A673 (cell line): ENCODE measurements at regions not wholly inside any gene's neighbourhood (a gene's known extent, or its start where the extent isn't known, plus 50 kb on each side); places are given as distances from the start of the nearest gene placed in this dataset.

Source experiments
- BruUV-seq: library from RNA; stranded (reverse); fragments of 400-500 nt; replicated peaks from 2 replicates; lab custom pipeline; 2021; lab: Mats Ljungman, UMichigan
- CTCF ChIA-PET: fragments of 300-600 bp; sonication (Branson Sonifier 250); formaldehyde crosslinking; loops from one replicate; lab custom pipeline; 2022; ENCODE audit warnings: antibody characterized with exemption; lab: Charles Lee
- POLR2A ChIA-PET: fragments of 300-600 bp; sonication (Branson Sonifier 250); formaldehyde crosslinking; loops from one replicate; lab custom pipeline; 2022; ENCODE audit warnings: antibody characterized with exemption; ENCODE audit not compliant: low non-redundant PET; lab: Charles Lee
- DNase-seq: peaks from one replicate; pipeline ENCODE4 v3.0.0-alpha.2; 2015; ENCODE audit warnings: low spot score
- H3K27ac ChIP-seq: fragments of 200-600 bp; sonication (generic); 2 replicates; pipeline ENCODE4 v1.5.1; 2016; ENCODE audit warnings: mixed run types, low read depth, mild to moderate bottlenecking, mixed read lengths, antibody characterized with exemption, low read length; ENCODE audit not compliant: poor library complexity, severe bottlenecking
- H3K27me3 ChIP-seq: fragments of 200-600 bp; sonication (generic); replicated peaks from 2 replicates; pipeline ENCODE4 v1.6.1; 2017; ENCODE audit warnings: mixed run types, low read depth, mild to moderate bottlenecking, mixed read lengths, antibody characterized with exemption, low read length; ENCODE audit not compliant: insufficient read depth, poor library complexity
- H3K36me3 ChIP-seq: fragments of 200-600 bp; sonication (generic); 2 replicates; pipeline ENCODE4 v1.6.1; 2016; ENCODE audit warnings: mixed run types, mild to moderate bottlenecking, mixed read lengths, antibody characterized with exemption, low read length; ENCODE audit not compliant: insufficient read depth, poor library complexity, severe bottlenecking
- H3K4me1 ChIP-seq: fragments of 200-600 bp; sonication (generic); 2 replicates; pipeline ENCODE4 v1.6.1; 2017; ENCODE audit warnings: mixed run types, mild to moderate bottlenecking, mixed read lengths, antibody characterized with exemption, low read length; ENCODE audit not compliant: insufficient read depth, poor library complexity, severe bottlenecking
- H3K4me3 ChIP-seq: fragments of 200-600 bp; sonication (generic); 2 replicates; pipeline ENCODE4 v1.5.1; 2016; ENCODE audit warnings: low read depth, mixed run types, mild to moderate bottlenecking, mixed read lengths, low read length; ENCODE audit not compliant: poor library complexity, severe bottlenecking
- H3K9me3 ChIP-seq: fragments of 200-600 bp; sonication (generic); 2 replicates; pipeline ENCODE4 v1.6.1; 2016; ENCODE audit warnings: mixed run types, low read depth, mild to moderate bottlenecking, mixed read lengths, antibody characterized with exemption, low read length; ENCODE audit not compliant: poor library complexity, severe bottlenecking
- CTCF ChIP-seq: fragments of 300-800, 200-600 bp; sonication (generic); conservative IDR thresholded peaks from 2 replicates; pipeline ENCODE4 v1.5.1; 2017; ENCODE audit warnings: low read depth, mild to moderate bottlenecking, antibody characterized with exemption, low read length, moderate library complexity, mixed read lengths
- EZH2 ChIP-seq: fragments of 200-600 bp; sonication (generic); IDR thresholded peaks from 2 replicates; pipeline ENCODE4 v1.6.1; 2017; ENCODE audit warnings: borderline replicate concordance, low read depth, mild to moderate bottlenecking, mixed read lengths, antibody characterized with exemption, low read length; ENCODE audit not compliant: poor library complexity, severe bottlenecking
- intact Hi-C: fragments of 100-400 bp; cut with micrococcal nuclease; formaldehyde crosslinking; loops from one replicate; pipeline ENCODE4 v1.10.0; 2022; ENCODE audit not compliant: unreplicated experiment

GRCh38 chr4:189530848-189531247 is 409.8 kb upstream of the FRG1 start:
- intact Hi-C loops, result no loop called here
- H3K9me3 ChIP-seq, result peaks cover 35% of the 10 kb centered on the region
- H3K4me1 ChIP-seq, result no peaks in the 10 kb centered on the region
- TF ChIP-seq EZH2, result no peak
- TF ChIP-seq CTCF, result no peak
- H3K27ac ChIP-seq, result no peak overlapping the region
- CTCF ChIA-PET, result no interaction called here
- BruUV-seq, result no TSS peak
- DNase-seq, result no peak
- no peaks in the 10 kb centered on the region for H3K36me3 ChIP-seq
- no peak overlapping the region for H3K4me3 ChIP-seq
- no peaks in the 10 kb centered on the region for H3K27me3 ChIP-seq
- POLR2A ChIA-PET, result no interaction called here

GRCh38 chr4:189533603-189534002 is 407.1 kb upstream of the FRG1 start:
- Histone ChIP-seq H3K27me3 (no peaks in the 10 kb centered on the region), H3K36me3 (no peaks in the 10 kb centered on the region), H3K27ac (no peak overlapping the region), H3K4me1 (no peaks in the 10 kb centered on the region), H3K4me3 (no peak overlapping the region), H3K9me3 (peaks cover 33% of the 10 kb centered on the region)
- intact Hi-C loops, result no loop called here
- POLR2A ChIA-PET, result no interaction called here
- TF ChIP-seq CTCF (no peak), EZH2 (no peak)
- CTCF ChIA-PET, result no interaction called here
- no peak for DNase-seq
- BruUV-seq, result no TSS peak

GRCh38 chr4:189547559-189547958 is 393.1 kb upstream of the FRG1 start:
- Histone ChIP-seq H3K4me3 (no peak overlapping the region), H3K4me1 (no peaks in the 10 kb centered on the region), H3K27me3 (no peaks in the 10 kb centered on the region), H3K36me3 (no peaks in the 10 kb centered on the region), H3K9me3 (no peaks in the 10 kb centered on the region), H3K27ac (no peak overlapping the region)
- no peak for DNase-seq
- CTCF ChIA-PET, result no interaction called here
- intact Hi-C loops, result no loop called here
- no peak for TF ChIP-seq EZH2
- no peak for TF ChIP-seq CTCF
- POLR2A ChIA-PET, result no interaction called here
- no TSS peak for BruUV-seq
